RWPE2 (cell line): ENCODE measurements at regions not wholly inside any gene's neighbourhood (a gene's known extent, or its start where the extent isn't known, plus 50 kb on each side); places are given as distances from the start of the nearest gene placed in this dataset.

Source experiments
- ATAC-seq: fragments of 200-7000 bp; cut with Tn5 transposase; 3 replicates; pipeline ENCODE4 v1.9.1; 2021; ENCODE audit warnings: low read depth
- DNase-seq: peaks from one replicate; pipeline ENCODE4 v3.0.0-alpha.2; 2020; ENCODE audit warnings: low spot score
- H3K27ac ChIP-seq: fragments of 450-650 bp; 2 replicates; pipeline ENCODE4 v1.5.1; 2017; ENCODE audit warnings: mild to moderate bottlenecking; ENCODE audit not compliant: poor library complexity, severe bottlenecking
- H3K27me3 ChIP-seq: fragments of 250-450 bp; sonication (Bioruptor Pico); 2 replicates; pipeline ENCODE4 v1.5.1; 2021; ENCODE audit warnings: mild to moderate bottlenecking, moderate library complexity; ENCODE audit not compliant: insufficient read depth, poor library complexity, severe bottlenecking
- H3K36me3 ChIP-seq: fragments of 250-450 bp; sonication (Bioruptor Pico); 2 replicates; pipeline ENCODE4 v1.5.1; 2020; ENCODE audit warnings: low read depth, mild to moderate bottlenecking, moderate library complexity
- H3K4me1 ChIP-seq: fragments of 250-450 bp; sonication (Bioruptor Pico); 2 replicates; pipeline ENCODE4 v1.5.1; 2021; ENCODE audit warnings: mild to moderate bottlenecking, moderate library complexity; ENCODE audit not compliant: insufficient read depth, poor library complexity, severe bottlenecking
- H3K4me3 ChIP-seq: fragments of 250-450 bp; sonication (Bioruptor Pico); 2 replicates; pipeline ENCODE4 v1.5.1; 2021; ENCODE audit warnings: mild to moderate bottlenecking, moderate library complexity; ENCODE audit not compliant: severe bottlenecking
- H3K9me3 ChIP-seq: fragments of 250-450 bp; sonication (Bioruptor Pico); 2 replicates; pipeline ENCODE4 v1.5.1; 2021; ENCODE audit warnings: mild to moderate bottlenecking, moderate library complexity; ENCODE audit not compliant: severe bottlenecking
- TF ChIP-seq, protein P1 (sequence below): fragments of 450-650 bp; IDR thresholded peaks from one replicate; pipeline ENCODE4 v1.5.1; 2017; ENCODE audit warnings: mild to moderate bottlenecking, moderate library complexity; ENCODE audit not compliant: poor library complexity, severe bottlenecking

DNA sequence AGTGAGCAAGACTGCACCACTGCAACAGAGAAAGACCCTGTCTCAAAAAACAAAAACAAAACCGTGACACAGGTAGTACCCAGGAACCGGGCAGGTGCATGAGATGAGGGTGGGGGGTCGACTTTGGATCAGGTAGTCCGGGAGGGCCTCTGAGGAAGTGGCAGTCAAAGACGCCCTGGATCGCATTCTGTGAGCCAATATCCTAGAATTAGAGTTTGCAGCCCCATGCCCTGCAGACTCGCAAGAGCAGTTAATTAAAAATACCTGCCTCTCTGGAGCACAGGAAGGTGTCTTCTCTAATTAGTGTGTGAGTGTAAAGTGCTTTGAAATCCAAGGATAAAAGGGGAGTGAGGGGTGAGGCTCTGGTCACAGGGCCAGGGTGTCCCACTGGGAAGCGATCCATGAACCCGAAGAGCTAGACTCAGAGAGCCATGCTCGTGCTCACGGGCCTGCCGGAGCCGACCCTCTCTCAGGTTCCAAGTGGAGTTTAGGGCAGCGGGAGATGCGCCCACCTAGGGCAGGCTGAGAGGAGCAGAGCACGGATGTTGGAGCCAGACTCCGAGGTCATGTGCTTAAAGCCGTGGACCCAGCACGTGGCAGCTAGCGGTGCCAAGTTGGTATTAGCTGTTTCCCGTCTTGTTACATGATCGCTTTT lies 74.7 kb upstream of the PTPN1 start:
- Histone ChIP-seq H3K27ac (peak overlapping the region; percentile 99), H3K9me3 (no peaks in the 10 kb centered on the region), H3K27me3 (no peaks in the 10 kb centered on the region), H3K36me3 (no peaks in the 10 kb centered on the region), H3K4me3 (no peak overlapping the region), H3K4me1 (peaks cover 51% of the 10 kb centered on the region)
- DNase-seq, result no peak
- TF ChIP-seq, protein P1, sequence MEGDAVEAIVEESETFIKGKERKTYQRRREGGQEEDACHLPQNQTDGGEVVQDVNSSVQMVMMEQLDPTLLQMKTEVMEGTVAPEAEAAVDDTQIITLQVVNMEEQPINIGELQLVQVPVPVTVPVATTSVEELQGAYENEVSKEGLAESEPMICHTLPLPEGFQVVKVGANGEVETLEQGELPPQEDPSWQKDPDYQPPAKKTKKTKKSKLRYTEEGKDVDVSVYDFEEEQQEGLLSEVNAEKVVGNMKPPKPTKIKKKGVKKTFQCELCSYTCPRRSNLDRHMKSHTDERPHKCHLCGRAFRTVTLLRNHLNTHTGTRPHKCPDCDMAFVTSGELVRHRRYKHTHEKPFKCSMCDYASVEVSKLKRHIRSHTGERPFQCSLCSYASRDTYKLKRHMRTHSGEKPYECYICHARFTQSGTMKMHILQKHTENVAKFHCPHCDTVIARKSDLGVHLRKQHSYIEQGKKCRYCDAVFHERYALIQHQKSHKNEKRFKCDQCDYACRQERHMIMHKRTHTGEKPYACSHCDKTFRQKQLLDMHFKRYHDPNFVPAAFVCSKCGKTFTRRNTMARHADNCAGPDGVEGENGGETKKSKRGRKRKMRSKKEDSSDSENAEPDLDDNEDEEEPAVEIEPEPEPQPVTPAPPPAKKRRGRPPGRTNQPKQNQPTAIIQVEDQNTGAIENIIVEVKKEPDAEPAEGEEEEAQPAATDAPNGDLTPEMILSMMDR, result no peak
- ATAC-seq, result no peak

GRCh38 chr20:50436052-50436656 lies 74.0 kb upstream of the PTPN1 start:
- no peak for ATAC-seq
- Histone ChIP-seq H3K36me3 (no peaks in the 10 kb centered on the region), H3K27ac (peak overlapping the region; percentile 99), H3K4me3 (no peak overlapping the region), H3K4me1 (peaks cover 49% of the 10 kb centered on the region), H3K9me3 (no peaks in the 10 kb centered on the region), H3K27me3 (no peaks in the 10 kb centered on the region)
- TF ChIP-seq, protein P1, result no peak
- no peak for DNase-seq

- Histone ChIP-seq H3K27ac (peak overlapping the region; percentile 99), H3K4me1 (peaks cover 48% of the 10 kb centered on the region)
- TF ChIP-seq, protein P1, result no peak
These were observed 73.5 kb upstream of the PTPN1 start for GRCh38 chr20:50436696-50437095.

GRCh38 chr20:50438986-50439407 lies 71.2 kb upstream of the PTPN1 start:
- ATAC-seq (peak; percentile 82), DNase-seq (peak; percentile 100)
- Histone ChIP-seq H3K9me3 (no peaks in the 10 kb centered on the region), H3K4me1 (peaks cover 46% of the 10 kb centered on the region), H3K27me3 (no peaks in the 10 kb centered on the region), H3K4me3 (no peak overlapping the region), H3K27ac (peak overlapping the region; percentile 99), H3K36me3 (no peaks in the 10 kb centered on the region)
- TF ChIP-seq, protein P1, result peak; percentile 20

More at GRCh38 chr20:50436696-50437095, 73.5 kb upstream of the PTPN1 start:
- DNase-seq, result no peak
- Histone ChIP-seq H3K36me3 (no peaks in the 10 kb centered on the region), H3K4me3 (no peak overlapping the region), H3K27me3 (no peaks in the 10 kb centered on the region), H3K9me3 (no peaks in the 10 kb centered on the region)
- no peak for ATAC-seq
